H1 (cell line): ENCODE measurements at regions not wholly inside any gene's neighbourhood (a gene's known extent, or its start where the extent isn't known, plus 50 kb on each side); places are given as distances from the start of the nearest gene placed in this dataset.

ENCODE experiments used
- CTCF ChIA-PET: fragments of 300-600 bp; sonication (Branson Sonifier 250); formaldehyde crosslinking; loops from one replicate; lab custom pipeline; 2021; ENCODE audit not compliant: partially characterized antibody; lab: Charles Lee
- POLR2A ChIA-PET: fragments of 300-600 bp; sonication (Branson Sonifier 250); formaldehyde crosslinking; loops from one replicate; lab custom pipeline; 2021; ENCODE audit warnings: inconsistent platforms; ENCODE audit not compliant: partially characterized antibody; lab: Charles Lee
- DNase-seq, 2 experiments: peaks; one replicate each; pipeline versions ENCODE4 v3.0.0 to v3.0.0-alpha.2; 2010 to 2022; ENCODE audit warnings: low spot score in 2 of 2, low read depth in 1 of 2, mixed read lengths in 1 of 2
- FAIRE-seq: peaks from 2 replicates; lab custom pipeline; 2011; peaks lifted over from hg19 to GRCh38; lab: Jason Lieb, UNC
- H2AFZ ChIP-seq: 2 replicates; pipeline ENCODE4 v1.8.1; 2012; ENCODE audit warnings: low read length, inconsistent platforms
- H2AK5ac ChIP-seq: 2 replicates; pipeline ENCODE4 v1.6.1; 2013; ENCODE audit warnings: low read depth, low read length
- H2BK120ac ChIP-seq: replicated peaks from 2 replicates; pipeline ENCODE3; 2013; ENCODE audit warnings: low read depth, low read length, inconsistent platforms
- H2BK12ac ChIP-seq: 2 replicates; pipeline ENCODE4 v1.6.1; 2013; ENCODE audit warnings: low read depth, low read length
- H2BK15ac ChIP-seq: 2 replicates; pipeline ENCODE4 v1.6.1; 2013; ENCODE audit warnings: low read length
- H2BK20ac ChIP-seq: 2 replicates; pipeline ENCODE4 v1.6.1; 2013; ENCODE audit warnings: low read length
- H2BK5ac ChIP-seq: 2 replicates; pipeline ENCODE4 v1.6.1; 2013; ENCODE audit warnings: low read depth, low read length
- H3K14ac ChIP-seq: 2 replicates; pipeline ENCODE4 v1.6.1; 2013; ENCODE audit warnings: inconsistent platforms; ENCODE audit not compliant: insufficient read length
- H3K18ac ChIP-seq: 2 replicates; pipeline ENCODE4 v1.6.1; 2013; ENCODE audit warnings: low read length; ENCODE audit errors: extremely low read depth
- H3K23ac ChIP-seq: 2 replicates; pipeline ENCODE4 v1.6.1; 2013; ENCODE audit warnings: inconsistent platforms; ENCODE audit not compliant: insufficient read length
- H3K23me2 ChIP-seq: 2 replicates; pipeline ENCODE4 v1.6.1; 2013; ENCODE audit warnings: low read depth, low read length
- H3K27ac ChIP-seq: 2 replicates; pipeline ENCODE4 v1.6.1; 2011; ENCODE audit warnings: low read depth, low read length, inconsistent platforms
- H3K27me3 ChIP-seq, 4 experiments: replicated peaks in 1 of 4; 1 replicate in 1 of 4; 2 replicates in 3 of 4; pipeline versions ENCODE4 v1.6.1 to v1.8.1; 2011 to 2013; ENCODE audit warnings: low read length in 3 of 4, mild to moderate bottlenecking in 3 of 4, inconsistent platforms in 2 of 4, mixed read lengths in 2 of 4, moderate library complexity in 1 of 4; ENCODE audit not compliant: control insufficient read depth in 3 of 4, insufficient read depth in 3 of 4; ENCODE audit errors: extremely low read depth in 1 of 4
- H3K36me3 ChIP-seq, 4 experiments: 2 replicates each; pipeline versions ENCODE4 v1.6.1 to v1.8.1; 2011 to 2013; ENCODE audit warnings: mild to moderate bottlenecking in 4 of 4, low read length in 3 of 4, moderate library complexity in 2 of 4, control low read depth in 1 of 4, inconsistent platforms in 1 of 4; ENCODE audit not compliant: insufficient read depth in 4 of 4, control insufficient read depth in 2 of 4
- H3K4ac ChIP-seq: replicated peaks from 2 replicates; pipeline ENCODE3; 2013; ENCODE audit warnings: low read length, low read depth, mixed read lengths, inconsistent platforms; ENCODE audit not compliant: insufficient read length
- H3K4me1 ChIP-seq, 4 experiments: replicated peaks in 1 of 4; 1 replicate in 1 of 4; 2 replicates in 3 of 4; pipeline versions ENCODE4 v1.6.1 to v1.8.1; 2011 to 2013; ENCODE audit warnings: low read length in 3 of 4, inconsistent platforms in 2 of 4, mixed read lengths in 1 of 4; ENCODE audit not compliant: insufficient read depth in 4 of 4, control insufficient read depth in 3 of 4
- H3K4me2 ChIP-seq, 2 experiments: 2 replicates each; pipeline versions ENCODE4 v1.6.1 to v1.8.1; 2011 to 2013; ENCODE audit warnings: low read depth in 2 of 2, low read length in 2 of 2, control low read depth in 1 of 2, inconsistent platforms in 1 of 2, mild to moderate bottlenecking in 1 of 2; ENCODE audit not compliant: insufficient read depth in 1 of 2
- H3K4me3 ChIP-seq, 4 experiments: fragments of 200-600, 300-600 bp in 1 of 4; sonication (generic), shearing (Covaris generic), sonication (Bioruptor Twin) in 1 of 4; 2 replicates each; pipeline versions ENCODE4 v1.5.1 to v1.8.1; 2011 to 2016; ENCODE audit warnings: low read length in 4 of 4, low read depth in 3 of 4, control low read depth in 2 of 4, inconsistent platforms in 2 of 4, mild to moderate bottlenecking in 2 of 4, mixed read lengths in 1 of 4, moderate library complexity in 1 of 4; ENCODE audit not compliant: insufficient read depth in 2 of 4; ENCODE audit errors: extremely low read depth in 1 of 4
- H3K56ac ChIP-seq: replicated peaks from 2 replicates; pipeline ENCODE3; 2013; ENCODE audit warnings: low read depth, mild to moderate bottlenecking, mixed read lengths, low read length, inconsistent platforms; ENCODE audit not compliant: insufficient read length
- H3K79me1 ChIP-seq: 2 replicates; pipeline ENCODE4 v1.6.1; 2013; ENCODE audit warnings: low read depth, low read length, control low read depth
- H3K79me2 ChIP-seq, 2 experiments: 2 replicates each; pipeline versions ENCODE4 v1.6.1 to v1.8.1; 2012 to 2013; ENCODE audit warnings: low read length in 2 of 2, mild to moderate bottlenecking in 2 of 2, inconsistent platforms in 1 of 2; ENCODE audit not compliant: insufficient read depth in 2 of 2, control insufficient read depth in 1 of 2
- H3K9ac ChIP-seq, 4 experiments: replicated peaks in 1 of 4; 1 replicate in 1 of 4; 2 replicates in 3 of 4; pipeline versions ENCODE4 v1.6.1 to v1.8.1; 2011 to 2013; ENCODE audit warnings: low read depth in 3 of 4, low read length in 3 of 4, control low read depth in 2 of 4, mild to moderate bottlenecking in 2 of 4, moderate library complexity in 2 of 4, inconsistent platforms in 1 of 4; ENCODE audit errors: extremely low read depth in 1 of 4
- H3K9me3 ChIP-seq, 2 experiments: 2 replicates each; pipeline versions ENCODE4 v1.6.1 to v1.8.1; 2012 to 2013; ENCODE audit warnings: mild to moderate bottlenecking in 2 of 2, moderate library complexity in 2 of 2, control low read depth in 1 of 2, inconsistent platforms in 1 of 2, low read depth in 1 of 2, low read length in 1 of 2, mixed read lengths in 1 of 2; ENCODE audit not compliant: insufficient read depth in 2 of 2
- H4K20me1 ChIP-seq, 2 experiments: replicated peaks in 1 of 2; 2 replicates each; pipeline versions ENCODE3 to v1.8.1; 2011 to 2013; ENCODE audit warnings: inconsistent platforms in 2 of 2, low read length in 2 of 2, mild to moderate bottlenecking in 1 of 2; ENCODE audit not compliant: insufficient read depth in 2 of 2, control insufficient read depth in 1 of 2
- H4K5ac ChIP-seq: 2 replicates; pipeline ENCODE4 v1.6.1; 2013; ENCODE audit warnings: low read length, low read depth, mixed read lengths, inconsistent platforms; ENCODE audit not compliant: insufficient read length
- H4K8ac ChIP-seq: 2 replicates; pipeline ENCODE4 v1.8.0; 2013; ENCODE audit warnings: mild to moderate bottlenecking, moderate library complexity, low read length, inconsistent platforms; ENCODE audit not compliant: insufficient read depth; ENCODE audit errors: extremely low read depth
- H4K91ac ChIP-seq: replicated peaks from 2 replicates; pipeline ENCODE3; 2013; ENCODE audit warnings: low read length, mixed read lengths, inconsistent platforms; ENCODE audit not compliant: insufficient read length
- CTCF ChIP-seq, 3 experiments: IDR thresholded peaks; 1 replicate in 2 of 3; 2 replicates in 1 of 3; pipeline versions ENCODE4 v1.5.1 to v1.6.1; 2011; ENCODE audit warnings: low read length in 3 of 3, mild to moderate bottlenecking in 3 of 3, inconsistent platforms in 2 of 3, low read depth in 1 of 3, moderate library complexity in 1 of 3; ENCODE audit not compliant: insufficient read depth in 1 of 3; ENCODE audit errors: control extremely low read depth in 1 of 3
- WGBS, 2 experiments: shearing (Covaris generic) in 1 of 2; methylation state at CpG; one replicate each; pipeline versions ENCODE4 v1.1.6 to v1.1.7; 2013 to 2015; ENCODE audit warnings: low lambda C conversion rate in 2 of 2, mixed read lengths in 2 of 2, inconsistent platforms in 1 of 2, low coverage in 1 of 2, missing lambda C conversion rate in 1 of 2; ENCODE audit not compliant: insufficient replicate concordance in 2 of 2, insufficient coverage in 1 of 2, insufficient read length in 1 of 2; ENCODE audit errors: extremely low coverage in 1 of 2, missing lambda C conversion rate in 1 of 2; 5-methylcytosine and 5-hydroxymethylcytosine counted together

- CTCF ChIA-PET = interaction anchor here (1.4 kb wide), 1 partner anchor 14 kb away, joined by 3 read pairs; no protein-coding TSS in a partner anchor
- Histone ChIP-seq H3K36me3 (no peaks in the 10 kb centered on the region), H3K79me2 (no peaks in the 10 kb centered on the region), H2AFZ (no peak overlapping the region), H2BK15ac (no peak overlapping the region), H4K91ac (no peak overlapping the region), H3K4me2 (no peak overlapping the region), H4K20me1 (no peaks in the 10 kb centered on the region), H4K5ac (no peak overlapping the region), H3K79me1 (no peaks in the 10 kb centered on the region), H3K9me3 (peaks cover 0 to 2% of the 10 kb centered on the region in 2 experiments; a peak in 1 of 4 replicates), H3K23ac (no peak overlapping the region), H3K4me1 (no peaks in the 10 kb centered on the region), H2BK5ac (no peak overlapping the region), H2BK12ac (no peak overlapping the region), H3K56ac (no peak overlapping the region), H3K23me2 (no peaks in the 10 kb centered on the region), H2AK5ac (no peak overlapping the region), H3K27me3 (no peaks in the 10 kb centered on the region), H4K8ac (no peak overlapping the region), H3K18ac (no peak overlapping the region), H3K4ac (no peak overlapping the region), H3K4me3 (no peak overlapping the region), H3K9ac (no peak overlapping the region), H3K14ac (no peak overlapping the region), H3K27ac (no peak overlapping the region), H2BK120ac (no peak overlapping the region), H2BK20ac (no peak overlapping the region)
- DNase-seq (no peak), FAIRE-seq (no peak)
- WGBS, 2 experiments = 92% methylated on average over 2 of the region's 2 CpGs; no CpG with 5 or more reads in 1 of the 2 experiments
- POLR2A ChIA-PET = no interaction called here
- TF ChIP-seq CTCF (IDR thresholded peaks at IDR 0.05; ENCODE audit: control extremely low read depth in 1 of 3, insufficient read depth in 1 of 3, low read depth in 1 of 3, low read length in 3 of 3) = no peak
Observed at GRCh38 chr5:68112658-68113057, 102.9 kb upstream of the PIK3R1 start.
